NCI-H526 (cell line): ENCODE measurements at regions not wholly inside any gene's neighbourhood (a gene's known extent, or its start where the extent isn't known, plus 50 kb on each side); places are given as distances from the start of the nearest gene placed in this dataset.

Experiments used
- DNase-seq, 2 experiments: peaks; one replicate each; lab custom pipeline; 2025; lab: John Stamatoyannopoulos, UW

DNA sequence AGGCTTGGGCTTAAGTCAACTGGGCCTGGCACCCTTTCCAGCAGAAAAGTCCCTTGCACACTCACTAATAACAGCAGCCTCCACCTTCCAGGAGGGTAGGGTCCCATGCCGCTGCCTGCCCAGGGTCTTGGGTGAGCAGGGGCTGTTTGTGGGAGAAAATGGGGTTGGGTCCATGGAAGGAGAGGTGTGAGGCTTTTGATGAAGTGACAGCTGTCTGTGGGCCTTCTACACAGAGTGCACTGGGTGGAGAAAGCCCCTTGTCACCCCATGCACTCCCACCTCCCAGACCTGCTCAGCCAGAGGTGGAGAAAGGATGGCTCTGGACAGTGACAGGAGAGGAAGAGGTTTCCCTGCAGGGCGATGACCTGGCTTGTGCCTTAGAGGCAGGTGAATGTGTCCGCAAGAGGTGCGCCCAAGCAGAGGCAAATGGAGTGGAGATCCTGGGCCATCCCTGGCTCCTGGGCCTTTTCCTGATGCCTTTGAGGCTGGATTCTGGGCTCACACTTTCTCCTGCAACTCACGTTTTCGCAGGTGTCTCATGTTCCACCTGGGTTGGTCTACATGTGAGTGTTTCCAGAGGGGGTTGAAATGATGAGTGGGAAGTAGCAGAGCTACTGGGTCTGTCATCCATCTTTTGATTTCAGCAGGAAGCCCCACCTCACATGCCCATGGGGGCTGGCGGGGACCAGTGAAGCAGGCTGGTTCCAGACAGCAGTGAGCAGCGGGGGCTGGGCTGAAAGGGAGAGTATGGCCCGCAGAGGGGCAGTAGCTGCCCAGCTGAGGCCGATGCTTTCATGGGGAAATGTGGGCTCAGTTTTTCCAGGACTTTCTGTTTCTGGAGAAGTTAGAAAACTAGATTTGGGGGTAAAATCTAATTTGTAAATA is 85.2 kb upstream of the PRR23E start:
- DNase-seq = no peak

- no peak for DNase-seq
These were observed 84.1 kb upstream of the PRR23E start for GRCh38 chr3:127108796-127109195.

DNA sequence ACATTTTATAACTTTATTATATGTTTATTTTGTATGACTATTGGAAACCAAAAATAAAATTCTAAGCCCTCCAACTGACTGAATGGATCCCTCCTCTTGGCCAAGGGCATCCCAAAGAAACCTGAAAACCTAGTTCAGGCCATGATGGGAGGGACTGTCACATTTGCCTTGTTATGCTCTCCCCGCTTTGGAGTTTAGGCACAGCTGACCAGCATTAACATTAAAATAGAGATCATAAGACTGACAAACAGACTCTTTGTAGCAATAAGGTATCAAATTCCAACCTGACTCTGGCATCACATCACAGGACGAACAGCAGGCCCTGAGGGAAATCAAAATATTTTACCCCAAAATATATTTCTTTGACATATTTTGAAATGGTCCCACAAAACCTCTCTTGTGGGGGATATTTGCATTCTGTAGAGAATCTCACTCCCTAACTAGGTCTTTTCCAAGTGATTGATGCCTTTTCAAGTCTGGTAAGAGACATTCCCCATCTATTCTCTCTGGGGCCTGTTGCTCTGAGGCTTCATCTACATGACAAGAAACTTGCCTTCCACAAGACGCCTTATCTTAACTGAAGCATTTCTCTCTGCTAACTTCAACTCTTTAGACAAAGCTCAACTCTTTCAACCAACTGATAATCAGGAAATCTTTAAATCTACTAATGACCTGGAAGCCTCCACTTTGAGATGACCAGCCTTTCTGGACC is 81.8 kb upstream of the PRR23E start:
- no peak for DNase-seq

DNA sequence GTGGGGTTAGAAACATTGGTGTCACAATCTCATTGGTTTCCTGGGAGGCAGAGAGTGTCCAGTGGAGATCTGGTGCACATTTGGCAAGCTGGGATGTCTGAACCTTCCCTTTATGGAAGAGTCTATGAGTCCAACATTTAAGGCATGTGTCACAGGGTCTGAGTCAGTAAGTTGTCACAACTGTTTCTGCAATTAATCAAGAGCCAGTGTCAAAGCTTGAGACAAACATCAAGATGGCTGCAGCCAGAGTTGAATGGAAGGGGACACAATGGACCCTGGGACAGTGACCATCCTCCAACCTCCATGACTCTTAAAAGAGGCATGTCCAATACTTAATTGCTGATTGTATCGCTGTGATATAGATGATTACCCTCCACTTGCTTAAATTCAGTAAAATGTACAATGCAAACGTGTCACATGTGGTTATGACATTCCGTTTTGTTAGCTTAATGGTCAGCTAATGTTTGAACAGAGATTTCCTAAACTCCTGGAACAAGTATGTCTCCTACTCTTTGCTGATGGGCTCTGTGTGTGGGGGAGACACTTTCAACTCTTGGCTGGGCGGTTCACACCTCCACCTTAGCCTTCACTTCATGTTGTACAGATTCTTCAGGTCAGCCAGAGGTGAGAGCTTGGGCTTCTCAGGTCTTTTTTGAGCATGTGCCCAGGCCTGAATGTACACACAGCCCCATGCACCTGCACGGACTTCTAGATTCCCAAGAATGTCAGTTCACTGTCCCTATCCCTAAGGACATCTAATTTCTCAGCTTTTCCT is 79.9 kb upstream of the PRR23E start:
- no peak for DNase-seq

GRCh38 chr3:127113571-127113891 is 79.4 kb upstream of the PRR23E start:
- no peak for DNase-seq

DNA sequence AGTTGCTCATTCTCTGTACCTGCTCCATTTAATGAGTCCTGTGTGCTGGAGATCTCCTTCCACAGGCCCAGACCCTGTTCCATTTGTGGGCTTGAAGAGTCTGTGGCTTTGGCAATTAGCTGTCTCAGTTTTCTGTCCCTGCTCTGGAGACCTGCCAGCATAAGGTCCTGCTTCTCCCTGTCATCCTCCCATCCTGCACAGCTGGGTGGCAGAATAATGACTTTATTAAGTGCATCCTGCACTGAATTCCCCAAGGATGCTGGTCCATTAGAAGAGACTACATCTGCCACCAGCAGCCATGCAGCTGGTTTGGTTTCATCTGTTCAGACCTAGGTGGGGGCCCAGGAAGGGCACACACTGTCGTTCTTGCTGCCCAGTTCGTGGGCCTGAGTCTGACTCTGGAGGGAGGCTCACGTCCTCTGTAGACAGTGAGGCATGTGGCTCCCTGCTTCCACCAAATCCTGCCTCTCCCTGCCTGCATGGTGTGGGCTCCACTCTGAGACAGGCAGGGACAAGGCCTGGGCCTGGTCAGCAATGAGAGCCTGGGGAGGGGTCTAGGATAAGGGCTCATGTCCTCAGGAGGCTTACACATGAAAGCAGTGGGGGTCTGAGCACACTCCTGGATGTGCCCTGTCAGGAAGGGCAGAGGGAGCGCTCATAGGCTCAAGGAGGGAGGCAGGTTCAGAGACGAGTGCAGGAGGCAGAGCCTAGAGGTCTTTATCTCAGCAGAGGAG is 78.4 kb upstream of the PRR23E start:
- no peak for DNase-seq

- DNase-seq = no peak
These were observed 77.1 kb upstream of the PRR23E start for GRCh38 chr3:127115691-127116351.

- DNase-seq = no peak
These were observed 74.6 kb upstream of the PRR23E start for GRCh38 chr3:127118366-127118765.

GRCh38 chr3:127119693-127120464 is 73.1 kb upstream of the PRR23E start:
- DNase-seq = no peak

DNA sequence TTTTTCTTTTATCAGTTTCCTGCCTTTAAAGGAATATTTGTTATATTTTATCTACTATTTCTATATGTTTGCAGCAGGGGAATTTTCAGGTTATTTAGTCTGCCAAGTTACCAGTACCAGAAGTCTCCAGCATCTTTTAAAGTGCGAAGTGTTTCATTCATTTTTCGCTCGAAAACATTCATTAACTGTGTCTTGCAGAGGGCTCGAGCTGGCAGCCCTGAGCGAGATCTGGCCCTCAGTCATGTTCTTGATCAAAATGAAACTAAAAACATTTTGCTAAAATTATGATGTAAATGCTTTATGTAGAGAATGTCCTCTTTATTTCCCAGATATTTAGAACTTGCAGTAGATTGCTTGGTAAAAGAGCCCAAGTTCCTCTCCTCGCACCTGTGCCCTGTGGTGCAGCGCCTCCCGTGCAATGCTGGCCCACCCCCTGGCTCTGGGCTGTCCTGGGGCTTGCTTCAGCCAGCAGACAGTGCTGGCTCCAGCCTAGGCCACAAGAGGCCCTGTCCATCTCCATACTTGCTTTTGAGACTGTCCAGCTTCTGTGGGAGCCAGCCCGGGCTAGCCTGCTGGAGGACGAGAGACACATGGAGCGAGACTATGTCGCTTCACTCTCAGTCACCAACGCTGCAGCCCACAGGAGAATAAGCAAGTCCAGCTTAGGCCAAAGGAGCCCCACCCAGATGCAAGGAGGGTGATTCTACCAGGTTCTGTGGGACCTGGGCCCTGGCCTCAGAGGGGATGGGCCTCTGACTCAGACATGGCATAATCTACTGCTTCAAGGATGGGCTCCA is 71.9 kb upstream of the PRR23E start:
- no peak for DNase-seq

DNA sequence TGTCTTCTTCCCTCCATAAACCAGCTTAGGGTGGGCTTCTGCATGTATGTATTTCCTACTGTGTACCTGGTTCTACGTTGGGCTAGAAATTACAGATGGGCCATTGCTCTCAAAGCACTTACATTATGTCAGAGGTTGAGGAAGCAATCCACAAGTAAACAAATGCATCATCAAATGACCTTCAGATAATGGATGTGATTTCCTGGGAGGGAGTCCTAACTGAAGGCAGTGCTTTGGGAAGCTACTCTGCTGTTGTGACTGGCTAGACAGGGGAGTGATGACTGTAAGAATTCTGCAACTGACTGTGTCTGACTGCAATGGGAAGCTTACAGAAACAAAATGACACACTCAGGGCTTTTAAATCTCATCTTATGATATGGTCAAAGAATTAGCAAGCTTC is 71.0 kb upstream of the PRR23E start:
- no peak for DNase-seq

GRCh38 chr3:127123533-127123932 is 69.4 kb upstream of the PRR23E start:
- DNase-seq = no peak

DNA sequence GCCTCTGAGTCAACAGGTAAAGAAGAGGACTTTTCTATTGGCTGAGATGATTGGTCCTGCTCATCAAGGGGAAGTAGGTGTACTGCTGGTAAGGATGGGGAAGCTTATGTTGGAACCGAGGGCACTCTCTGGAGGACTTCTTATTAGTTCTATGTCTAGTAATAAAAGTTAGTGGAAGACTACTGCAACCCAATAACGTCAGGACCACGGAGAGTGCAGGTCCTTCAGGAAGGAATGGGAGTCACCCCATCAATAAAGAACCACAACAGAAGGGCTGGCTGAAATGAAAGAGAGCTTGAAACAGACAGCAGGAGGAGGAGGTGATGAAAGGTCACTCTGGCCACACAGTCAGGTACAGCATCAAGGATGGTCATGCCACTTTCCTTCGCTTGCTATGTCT is 68.8 kb upstream of the PRR23E start:
- no peak for DNase-seq

DNA sequence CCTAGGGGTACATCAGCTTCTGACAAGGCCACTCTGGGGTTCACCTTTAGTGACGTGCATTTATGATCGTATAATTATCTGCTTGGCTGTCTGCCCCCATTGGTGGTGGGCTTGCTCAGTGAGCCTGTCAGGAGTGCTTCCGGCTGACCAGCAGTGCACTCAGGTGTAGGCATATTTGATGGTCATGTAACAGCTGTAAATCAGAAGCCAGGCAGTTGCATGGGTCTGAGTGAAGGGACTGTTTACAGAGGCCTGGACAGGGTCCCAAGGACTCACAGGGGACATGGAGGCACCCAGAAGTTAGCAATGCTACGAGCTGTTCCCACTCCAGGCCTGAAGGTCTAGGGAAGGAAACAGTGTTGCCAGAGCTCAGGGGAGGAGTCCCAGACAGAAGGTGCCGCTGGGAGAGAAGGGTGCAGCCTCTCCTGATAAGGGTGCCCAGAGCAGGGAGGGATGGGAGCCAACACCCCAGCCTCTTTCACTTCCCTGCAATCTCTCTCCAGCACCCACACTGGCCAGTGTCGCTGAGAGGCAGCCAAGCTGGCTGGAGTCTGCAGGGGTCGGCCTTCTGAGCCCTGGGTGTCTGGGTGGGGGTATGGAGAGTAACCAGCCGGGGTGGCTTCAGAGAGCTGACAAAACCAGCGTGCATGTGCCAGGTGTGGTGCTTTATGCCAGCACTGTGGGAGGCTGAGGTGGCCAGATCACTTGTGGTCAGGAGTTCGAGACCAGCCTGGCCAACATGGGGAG is 61.3 kb upstream of the PRR23E start:
- DNase-seq = no peak

- no peak for DNase-seq
These were observed 60.1 kb upstream of the PRR23E start for GRCh38 chr3:127132876-127133275.

DNA sequence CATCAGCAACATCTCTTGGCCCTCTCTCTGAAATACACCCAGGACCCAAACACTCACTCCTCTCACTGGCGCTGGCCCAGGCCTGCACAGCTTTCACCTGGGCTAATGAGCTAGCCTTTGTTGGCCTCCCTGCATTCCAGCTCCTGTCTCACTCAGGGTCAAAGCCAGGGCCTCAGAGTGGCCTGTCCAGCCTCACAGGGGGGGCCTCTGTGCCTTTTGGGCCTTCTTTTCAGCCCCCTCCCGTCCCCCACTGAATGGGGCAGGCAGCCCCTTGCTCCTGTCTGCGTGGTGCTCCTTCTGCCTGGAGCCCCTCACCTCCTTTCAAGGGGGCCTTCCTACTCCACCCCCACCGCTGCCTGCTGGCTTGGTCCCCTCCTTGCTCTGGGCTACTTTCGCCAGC is 59.0 kb upstream of the PRR23E start:
- no peak for DNase-seq

- DNase-seq = no peak
These were observed 58.5 kb upstream of the PRR23E start for GRCh38 chr3:127134466-127134865.

DNA sequence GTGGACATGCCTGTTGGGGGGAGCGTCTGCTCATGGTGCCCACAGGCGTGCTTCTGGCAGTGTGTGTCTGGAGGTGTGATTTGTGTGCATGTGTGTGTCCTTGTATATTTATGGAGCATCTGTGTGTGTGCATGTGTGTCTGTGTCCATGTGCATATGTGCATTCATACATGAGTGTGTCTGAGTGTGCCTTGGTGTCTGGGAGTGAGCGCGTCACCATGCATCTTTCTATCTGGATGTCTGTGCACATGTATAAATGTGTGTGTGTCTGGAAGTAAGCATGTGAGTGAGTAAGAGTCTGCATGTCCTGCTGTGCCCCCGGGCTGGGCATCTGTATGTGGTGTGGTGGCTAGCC is 58.1 kb upstream of the PRR23E start:
- no peak for DNase-seq
